Neural progenitor cell (in vitro differentiated cells): ENCODE measurements at regions not wholly inside any gene's neighbourhood (a gene's known extent, or its start where the extent isn't known, plus 50 kb on each side); places are given as distances from the start of the nearest gene placed in this dataset.

ENCODE experiments used
- DNase-seq: peaks from one replicate; pipeline ENCODE4 v3.0.0-alpha.2; 2016; ENCODE audit warnings: low spot score
- H2AFZ ChIP-seq: fragments of 200-600 bp; sonication (generic); replicated peaks from 2 replicates; pipeline ENCODE4 v1.6.1; 2016; ENCODE audit warnings: antibody characterized with exemption
- H3F3A ChIP-seq: fragments of 200-600 bp; sonication (generic); 2 replicates; pipeline ENCODE4 v1.6.1; 2016; ENCODE audit warnings: antibody characterized with exemption, low read depth
- H3K27ac ChIP-seq: fragments of 200-600 bp; sonication (generic); 2 replicates; pipeline ENCODE4 v1.5.1; 2016; ENCODE audit warnings: mild to moderate bottlenecking
- H3K27me3 ChIP-seq: fragments of 200-600 bp; sonication (generic); 2 replicates; pipeline ENCODE4 v1.6.1; 2016; ENCODE audit warnings: mild to moderate bottlenecking, moderate library complexity
- H3K36me3 ChIP-seq: fragments of 200-600 bp; sonication (generic); 2 replicates; pipeline ENCODE4 v1.5.1; 2016
- H3K4me1 ChIP-seq: fragments of 200-600 bp; sonication (generic); 2 replicates; pipeline ENCODE4 v1.6.1; 2016; ENCODE audit warnings: mixed run types
- H3K4me2 ChIP-seq: fragments of 200-600 bp; sonication (generic); 2 replicates; pipeline ENCODE4 v1.6.1; 2016
- H3K4me3 ChIP-seq: fragments of 200-600 bp; sonication (generic); 2 replicates; pipeline ENCODE4 v1.5.1; 2016
- H3K79me2 ChIP-seq: fragments of 200-600 bp; sonication (generic); 2 replicates; pipeline ENCODE4 v1.6.1; 2016; ENCODE audit warnings: low read depth
- H3K9ac ChIP-seq: fragments of 200-600 bp; sonication (generic); 2 replicates; pipeline ENCODE4 v1.6.1; 2016
- H3K9me3 ChIP-seq: fragments of 200-600 bp; sonication (generic); 2 replicates; pipeline ENCODE4 v1.5.1; 2016; ENCODE audit warnings: low read depth
- H4K20me1 ChIP-seq: fragments of 200-600 bp; sonication (generic); 2 replicates; pipeline ENCODE4 v1.6.1; 2016; ENCODE audit warnings: low read depth
- H3K27ac Mint-ChIP-seq: 3 replicates; pipeline ENCODE4 v1.8.0; 2021; ENCODE audit warnings: mixed read lengths
- H3K27me3 Mint-ChIP-seq: 2 replicates; pipeline ENCODE4 v1.8.0; 2022; ENCODE audit warnings: low read depth, mild to moderate bottlenecking, inconsistent platforms, moderate library complexity, mixed read lengths; ENCODE audit not compliant: insufficient read depth
- H3K36me3 Mint-ChIP-seq: 3 replicates; pipeline ENCODE4 v1.8.0; 2021; ENCODE audit warnings: mixed read lengths
- H3K4me1 Mint-ChIP-seq: 3 replicates; pipeline ENCODE4 v1.8.0; 2021; ENCODE audit warnings: mixed read lengths
- H3K4me3 Mint-ChIP-seq: 3 replicates; pipeline ENCODE4 v1.8.0; 2021; ENCODE audit warnings: mild to moderate bottlenecking, moderate library complexity, mixed read lengths
- H3K9me3 Mint-ChIP-seq: 3 replicates; pipeline ENCODE4 v1.8.0; 2020; ENCODE audit warnings: mixed read lengths
- CTCF ChIP-seq: fragments of 200-600 bp; sonication (generic); IDR thresholded peaks from 2 replicates; pipeline ENCODE4 v1.5.1; 2017; ENCODE audit warnings: antibody characterized with exemption, mild to moderate bottlenecking
- EZH2 ChIP-seq: fragments of 200-600 bp; sonication (generic); IDR thresholded peaks from 2 replicates; pipeline ENCODE4 v1.6.1; 2017; ENCODE audit warnings: antibody characterized with exemption, mild to moderate bottlenecking, moderate library complexity
- EZH2phosphoT487 ChIP-seq: fragments of 200-600 bp; sonication (generic); IDR thresholded peaks from 2 replicates; pipeline ENCODE4 v1.6.1; 2017; ENCODE audit warnings: antibody characterized with exemption

GRCh38 chr11:25891960-25892359 is 440.0 kb upstream of the ANO3 start:
- Histone ChIP-seq H2AFZ (no peak overlapping the region), H4K20me1 (no peaks in the 10 kb centered on the region), H3K4me3 (no peak overlapping the region), H3K79me2 (no peaks in the 10 kb centered on the region), H3K9ac (no peak overlapping the region), H3F3A (no peaks in the 10 kb centered on the region), H3K27ac (no peak overlapping the region), H3K4me2 (no peak overlapping the region), H3K36me3 (no peaks in the 10 kb centered on the region), H3K4me1 (no peaks in the 10 kb centered on the region), H3K9me3 (no peaks in the 10 kb centered on the region), H3K27me3 (no peaks in the 10 kb centered on the region)
- no peaks in the 10 kb centered on the region for H3K9me3 Mint-ChIP-seq
- DNase-seq, result no peak
- H3K27ac Mint-ChIP-seq, result no peak overlapping the region
- TF ChIP-seq CTCF (no peak), EZH2phosphoT487 (no peak), EZH2 (no peak)
- no peak overlapping the region for H3K4me3 Mint-ChIP-seq
- H3K27me3 Mint-ChIP-seq, result no peaks in the 10 kb centered on the region
- H3K4me1 Mint-ChIP-seq, result no peaks in the 10 kb centered on the region
- no peaks in the 10 kb centered on the region for H3K36me3 Mint-ChIP-seq

- Mint-ChIP-seq H3K4me1 (no peaks in the 10 kb centered on the region), H3K27ac (no peak overlapping the region)
These were observed 432.2 kb upstream of the ANO3 start for GRCh38 chr11:25899617-25900160.

DNA sequence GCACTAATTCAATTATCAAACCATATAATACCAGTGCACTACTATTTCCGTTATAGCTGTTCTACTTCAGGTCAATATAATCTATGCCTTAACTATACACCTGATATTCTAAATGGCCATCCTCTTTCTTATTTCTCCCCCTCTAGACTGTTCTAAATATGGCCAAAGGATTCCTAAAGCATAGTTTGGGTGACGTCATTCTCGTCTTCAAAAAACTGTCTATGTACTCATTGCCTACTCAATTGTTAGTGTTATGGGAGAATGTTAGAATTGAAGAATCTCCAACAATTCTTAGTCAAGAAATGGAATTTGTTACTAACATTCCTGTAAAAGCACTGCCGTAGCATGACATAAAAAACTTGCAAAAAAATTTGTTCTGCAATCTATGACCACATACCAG is 431.1 kb upstream of the ANO3 start:
- no peak overlapping the region for H3K4me3 Mint-ChIP-seq
- Histone ChIP-seq H3F3A (peaks cover 8% of the 10 kb centered on the region), H4K20me1 (no peaks in the 10 kb centered on the region), H3K27ac (no peak overlapping the region), H3K36me3 (no peaks in the 10 kb centered on the region), H3K4me2 (no peak overlapping the region), H3K4me3 (no peak overlapping the region), H3K79me2 (no peaks in the 10 kb centered on the region), H3K9ac (no peak overlapping the region), H3K27me3 (no peaks in the 10 kb centered on the region), H3K9me3 (no peaks in the 10 kb centered on the region), H2AFZ (no peak overlapping the region), H3K4me1 (no peaks in the 10 kb centered on the region)
- H3K4me1 Mint-ChIP-seq, result no peaks in the 10 kb centered on the region
- H3K36me3 Mint-ChIP-seq, result no peaks in the 10 kb centered on the region
- no peak overlapping the region for H3K27ac Mint-ChIP-seq
- no peak for TF ChIP-seq CTCF
- no peak for TF ChIP-seq EZH2phosphoT487
- TF ChIP-seq EZH2, result no peak
- no peaks in the 10 kb centered on the region for H3K27me3 Mint-ChIP-seq
- DNase-seq, result no peak
- H3K9me3 Mint-ChIP-seq, result no peaks in the 10 kb centered on the region

More at GRCh38 chr11:25899617-25900160, 432.2 kb upstream of the ANO3 start:
- no peak overlapping the region for H3K9ac ChIP-seq
- H3F3A ChIP-seq, result peaks cover 8% of the 10 kb centered on the region
- Mint-ChIP-seq H3K36me3 (no peaks in the 10 kb centered on the region), H3K9me3 (no peaks in the 10 kb centered on the region), H3K27me3 (no peaks in the 10 kb centered on the region), H3K4me3 (no peak overlapping the region)
- no peak overlapping the region for H3K4me2 ChIP-seq
- no peak overlapping the region for H2AFZ ChIP-seq
- H4K20me1 ChIP-seq, result no peaks in the 10 kb centered on the region
- H3K27me3 ChIP-seq, result no peaks in the 10 kb centered on the region
- no peaks in the 10 kb centered on the region for H3K36me3 ChIP-seq
- no peaks in the 10 kb centered on the region for H3K9me3 ChIP-seq
- H3K27ac ChIP-seq, result no peak overlapping the region
- H3K79me2 ChIP-seq, result no peaks in the 10 kb centered on the region
- no peaks in the 10 kb centered on the region for H3K4me1 ChIP-seq
- peak; percentile 5 for DNase-seq
- TF ChIP-seq CTCF (no peak), EZH2phosphoT487 (no peak), EZH2 (no peak)
- no peak overlapping the region for H3K4me3 ChIP-seq
